Panc1 (cell line): ENCODE measurements at regions not wholly inside any gene's neighbourhood (a gene's known extent, or its start where the extent isn't known, plus 50 kb on each side); places are given as distances from the start of the nearest gene placed in this dataset.

ENCODE experiments used
- POLR2AphosphoS5 ChIP-seq: IDR thresholded peaks from 2 replicates; pipeline ENCODE4 v1.6.1; 2012; ENCODE audit warnings: mild to moderate bottlenecking, low read depth, low read length, moderate library complexity
- SIN3A ChIP-seq: IDR thresholded peaks from 2 replicates; pipeline ENCODE4 v1.6.1; 2012; ENCODE audit warnings: low read depth, mild to moderate bottlenecking, low read length, moderate library complexity, borderline replicate concordance; ENCODE audit not compliant: insufficient read depth
- TCF7L2 ChIP-seq: IDR thresholded peaks from 2 replicates; pipeline ENCODE4 v1.6.1; 2011; ENCODE audit warnings: mild to moderate bottlenecking, low read depth, low read length, inconsistent platforms
- TF ChIP-seq, protein P1 (sequence below), 2 experiments: IDR thresholded peaks; 2 replicates each; pipeline ENCODE4 v1.6.1; 2011 to 2012; ENCODE audit warnings: low read depth in 2 of 2, control low read depth in 1 of 2, low read length in 1 of 2, mild to moderate bottlenecking in 1 of 2, moderate library complexity in 1 of 2; ENCODE audit not compliant: insufficient read depth in 1 of 2
- TF ChIP-seq, protein P2 (sequence below): fragments of 450-650 bp; IDR thresholded peaks from 2 replicates; pipeline ENCODE4 v1.5.1; 2017; ENCODE audit warnings: mild to moderate bottlenecking

DNA sequence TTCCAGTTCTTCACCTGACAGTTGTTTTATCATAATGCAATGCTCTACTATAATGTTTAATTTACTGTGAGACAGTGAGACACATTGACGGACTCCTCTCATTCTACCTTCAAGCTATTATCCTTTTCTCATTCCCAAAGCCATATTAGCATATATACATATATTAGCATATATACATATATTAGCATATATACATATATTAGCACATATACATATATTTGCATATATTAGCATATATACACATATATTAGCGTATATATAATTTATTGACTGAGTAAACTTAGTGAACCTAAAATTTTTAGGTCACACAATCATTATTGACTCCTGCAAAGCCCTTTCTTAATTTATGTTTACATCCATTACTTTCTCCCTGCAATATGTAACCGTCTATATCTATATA lies 555.0 kb upstream of the ADGRB3 start:
- TF ChIP-seq, protein P1, sequence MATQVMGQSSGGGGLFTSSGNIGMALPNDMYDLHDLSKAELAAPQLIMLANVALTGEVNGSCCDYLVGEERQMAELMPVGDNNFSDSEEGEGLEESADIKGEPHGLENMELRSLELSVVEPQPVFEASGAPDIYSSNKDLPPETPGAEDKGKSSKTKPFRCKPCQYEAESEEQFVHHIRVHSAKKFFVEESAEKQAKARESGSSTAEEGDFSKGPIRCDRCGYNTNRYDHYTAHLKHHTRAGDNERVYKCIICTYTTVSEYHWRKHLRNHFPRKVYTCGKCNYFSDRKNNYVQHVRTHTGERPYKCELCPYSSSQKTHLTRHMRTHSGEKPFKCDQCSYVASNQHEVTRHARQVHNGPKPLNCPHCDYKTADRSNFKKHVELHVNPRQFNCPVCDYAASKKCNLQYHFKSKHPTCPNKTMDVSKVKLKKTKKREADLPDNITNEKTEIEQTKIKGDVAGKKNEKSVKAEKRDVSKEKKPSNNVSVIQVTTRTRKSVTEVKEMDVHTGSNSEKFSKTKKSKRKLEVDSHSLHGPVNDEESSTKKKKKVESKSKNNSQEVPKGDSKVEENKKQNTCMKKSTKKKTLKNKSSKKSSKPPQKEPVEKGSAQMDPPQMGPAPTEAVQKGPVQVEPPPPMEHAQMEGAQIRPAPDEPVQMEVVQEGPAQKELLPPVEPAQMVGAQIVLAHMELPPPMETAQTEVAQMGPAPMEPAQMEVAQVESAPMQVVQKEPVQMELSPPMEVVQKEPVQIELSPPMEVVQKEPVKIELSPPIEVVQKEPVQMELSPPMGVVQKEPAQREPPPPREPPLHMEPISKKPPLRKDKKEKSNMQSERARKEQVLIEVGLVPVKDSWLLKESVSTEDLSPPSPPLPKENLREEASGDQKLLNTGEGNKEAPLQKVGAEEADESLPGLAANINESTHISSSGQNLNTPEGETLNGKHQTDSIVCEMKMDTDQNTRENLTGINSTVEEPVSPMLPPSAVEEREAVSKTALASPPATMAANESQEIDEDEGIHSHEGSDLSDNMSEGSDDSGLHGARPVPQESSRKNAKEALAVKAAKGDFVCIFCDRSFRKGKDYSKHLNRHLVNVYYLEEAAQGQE (IDR thresholded peaks at IDR 0.05; ENCODE audit: insufficient read depth in 1 of 2, low read depth in 2 of 2, low read length in 1 of 2): no peak
- TF ChIP-seq, protein P2, sequence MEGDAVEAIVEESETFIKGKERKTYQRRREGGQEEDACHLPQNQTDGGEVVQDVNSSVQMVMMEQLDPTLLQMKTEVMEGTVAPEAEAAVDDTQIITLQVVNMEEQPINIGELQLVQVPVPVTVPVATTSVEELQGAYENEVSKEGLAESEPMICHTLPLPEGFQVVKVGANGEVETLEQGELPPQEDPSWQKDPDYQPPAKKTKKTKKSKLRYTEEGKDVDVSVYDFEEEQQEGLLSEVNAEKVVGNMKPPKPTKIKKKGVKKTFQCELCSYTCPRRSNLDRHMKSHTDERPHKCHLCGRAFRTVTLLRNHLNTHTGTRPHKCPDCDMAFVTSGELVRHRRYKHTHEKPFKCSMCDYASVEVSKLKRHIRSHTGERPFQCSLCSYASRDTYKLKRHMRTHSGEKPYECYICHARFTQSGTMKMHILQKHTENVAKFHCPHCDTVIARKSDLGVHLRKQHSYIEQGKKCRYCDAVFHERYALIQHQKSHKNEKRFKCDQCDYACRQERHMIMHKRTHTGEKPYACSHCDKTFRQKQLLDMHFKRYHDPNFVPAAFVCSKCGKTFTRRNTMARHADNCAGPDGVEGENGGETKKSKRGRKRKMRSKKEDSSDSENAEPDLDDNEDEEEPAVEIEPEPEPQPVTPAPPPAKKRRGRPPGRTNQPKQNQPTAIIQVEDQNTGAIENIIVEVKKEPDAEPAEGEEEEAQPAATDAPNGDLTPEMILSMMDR: no peak
- TF ChIP-seq POLR2AphosphoS5 (no peak), TCF7L2 (no peak), SIN3A (no peak)
